C4-2B (cell line): ENCODE measurements at regions not wholly inside any gene's neighbourhood (a gene's known extent, or its start where the extent isn't known, plus 50 kb on each side); places are given as distances from the start of the nearest gene placed in this dataset.

Source experiments
- CTCF ChIP-seq: fragments of 450-650 bp; conservative IDR thresholded peaks from 2 replicates; pipeline ENCODE4 v1.5.1; 2017; ENCODE audit warnings: mild to moderate bottlenecking
- ZFX ChIP-seq: fragments of 450-650 bp; IDR thresholded peaks from 2 replicates; pipeline ENCODE4 v1.6.1; 2017

GRCh38 chr9:135214054-135214640 lies 126.7 kb downstream of the OLFM1 start:
- no peak for TF ChIP-seq CTCF
- no peak for TF ChIP-seq ZFX
